HepG2 (cell line): ENCODE measurements at regions not wholly inside any gene's neighbourhood (a gene's known extent, or its start where the extent isn't known, plus 50 kb on each side); places are given as distances from the start of the nearest gene placed in this dataset.

ENCODE experiments used
- ATAC-seq: fragments of 200-7000 bp; cut with Tn5 transposase; 3 replicates; pipeline ENCODE4 v1.9.1; 2020; ENCODE audit warnings: mild to moderate bottlenecking, moderate library complexity
- BruUV-seq: library from RNA; stranded (reverse); fragments of 400-500 nt; replicated peaks from 2 replicates; lab custom pipeline; 2021; lab: Mats Ljungman, UMichigan
- CTCF ChIA-PET: fragments of 300-600 bp; formaldehyde crosslinking; extraction: SDS; loops from one replicate; lab custom pipeline; 2021; ENCODE audit warnings: low total read pairs, inconsistent platforms, low intra/inter-chr PET ratio; lab: Yijun Ruan, JAX
- POLR2A ChIA-PET: fragments of 350-600 bp; sonication (Branson Sonifier 250); formaldehyde crosslinking; loops from one replicate; lab custom pipeline; 2020; ENCODE audit warnings: antibody characterized with exemption, inconsistent platforms; lab: Yijun Ruan, JAX
- DNase-seq: peaks from one replicate; pipeline ENCODE4 v3.0.0-alpha.2; 2015; ENCODE audit warnings: low spot score
- FAIRE-seq: peaks from 3 replicates; lab custom pipeline; 2011; peaks lifted over from hg19 to GRCh38; lab: Jason Lieb, UNC
- H2AFZ ChIP-seq: one replicate; pipeline ENCODE4 v1.6.1; 2011; ENCODE audit warnings: low read length, inconsistent platforms
- H3K27ac ChIP-seq: fragments of 300-600 bp; 3 replicates; pipeline ENCODE4 v1.8.0; 2011; ENCODE audit warnings: mixed run types, mild to moderate bottlenecking, mixed read lengths, low read length, inconsistent platforms; ENCODE audit not compliant: insufficient read depth; ENCODE audit errors: extremely low read length
- H3K27me3 ChIP-seq, 2 experiments: fragments of 200-600 bp in 1 of 2; 2 replicates in 1 of 2; 3 replicates in 1 of 2; pipeline versions ENCODE4 v1.6.0 to v1.8.0; 2011; ENCODE audit warnings: low read length in 2 of 2, mild to moderate bottlenecking in 2 of 2, moderate library complexity in 2 of 2, inconsistent platforms in 1 of 2; ENCODE audit not compliant: insufficient read depth in 2 of 2, control insufficient read depth in 1 of 2
- H3K36me3 ChIP-seq, 2 experiments: fragments of 200-600 bp in 1 of 2; replicated peaks in 1 of 2; 2 replicates in 1 of 2; 3 replicates in 1 of 2; pipeline versions ENCODE4 v1.5.1 to v1.8.0; 2011; ENCODE audit warnings: low read length in 2 of 2, inconsistent platforms in 1 of 2; ENCODE audit not compliant: insufficient read depth in 2 of 2, control insufficient read depth in 1 of 2
- H3K4me1 ChIP-seq: 2 replicates; pipeline ENCODE4 v1.5.1; 2012; ENCODE audit warnings: low read length, inconsistent platforms; ENCODE audit not compliant: insufficient read depth
- H3K4me2 ChIP-seq: 2 replicates; pipeline ENCODE4 v1.6.0; 2011; ENCODE audit warnings: low read depth, low read length, inconsistent platforms
- H3K4me3 ChIP-seq, 3 experiments: fragments of 200-600 bp in 1 of 3; sonication (generic), shearing (Covaris generic) in 1 of 3; replicated peaks in 1 of 3; 2 replicates each; pipeline ENCODE4 v1.5.1; 2011 to 2016; ENCODE audit warnings: low read length in 3 of 3, inconsistent platforms in 2 of 3, low read depth in 2 of 3, mild to moderate bottlenecking in 2 of 3, control low read depth in 1 of 3, mixed read lengths in 1 of 3; ENCODE audit not compliant: insufficient read depth in 1 of 3
- H3K79me2 ChIP-seq: one replicate; pipeline ENCODE4 v1.6.1; 2011; ENCODE audit warnings: low read length, inconsistent platforms; ENCODE audit not compliant: insufficient read depth
- H3K9ac ChIP-seq: 2 replicates; pipeline ENCODE4 v1.6.0; 2011; ENCODE audit warnings: mild to moderate bottlenecking, low read depth, low read length, inconsistent platforms; ENCODE audit not compliant: insufficient read depth
- H3K9me3 ChIP-seq: 2 replicates; pipeline ENCODE4 v1.5.1; 2012; ENCODE audit warnings: mild to moderate bottlenecking, low read length
- H4K20me1 ChIP-seq: 2 replicates; pipeline ENCODE4 v1.6.0; 2011; ENCODE audit warnings: inconsistent platforms, mild to moderate bottlenecking, low read length, moderate library complexity; ENCODE audit not compliant: insufficient read depth
- AHR ChIP-seq: IDR thresholded peaks from 2 replicates; pipeline ENCODE4 v1.6.1; 2018; ENCODE audit warnings: missing genetic modification reagents, missing compliant biosample characterization
- HDAC1 ChIP-seq: sonication (generic); formaldehyde crosslinking; IDR thresholded peaks from 2 replicates; pipeline ENCODE4 v1.5.1; 2020; ENCODE audit warnings: mild to moderate bottlenecking, missing genetic modification reagents
- PHF8 ChIP-seq: sonication (generic); formaldehyde crosslinking; IDR thresholded peaks from 2 replicates; pipeline ENCODE4 v1.5.0; 2020; ENCODE audit warnings: missing genetic modification reagents
- SIN3B ChIP-seq: fragments of 150-350 bp; IDR thresholded peaks from 2 replicates; pipeline ENCODE4 v1.6.1; 2014; ENCODE audit warnings: low read length
- SP140L ChIP-seq: sonication (generic); formaldehyde crosslinking; IDR thresholded peaks from 2 replicates; pipeline ENCODE4 v1.4.0; 2020; ENCODE audit warnings: missing genetic modification reagents, borderline replicate concordance
- SP4 ChIP-seq: sonication (generic); formaldehyde crosslinking; IDR thresholded peaks from 2 replicates; pipeline ENCODE4 v1.8.1; 2023; ENCODE audit warnings: mild to moderate bottlenecking, missing genetic modification reagents
- STAT5B ChIP-seq: sonication (generic); formaldehyde crosslinking; IDR thresholded peaks from 2 replicates; pipeline ENCODE4 v1.4.0; 2020; ENCODE audit warnings: missing genetic modification reagents
- TOPORS ChIP-seq: sonication (generic); formaldehyde crosslinking; IDR thresholded peaks from 2 replicates; pipeline ENCODE4 v1.8.0; 2023; ENCODE audit warnings: mild to moderate bottlenecking, missing genetic modification reagents
- ZFP36 ChIP-seq: fragments of 150-350 bp; IDR thresholded peaks from 2 replicates; pipeline ENCODE4 v1.6.1; 2018; ENCODE audit warnings: borderline replicate concordance, low read length, low read depth; ENCODE audit not compliant: partially characterized antibody
- ZMAT5 ChIP-seq: sonication (generic); formaldehyde crosslinking; IDR thresholded peaks from 2 replicates; pipeline ENCODE4 v1.5.0; 2020; ENCODE audit warnings: mild to moderate bottlenecking, low read depth, missing genetic modification reagents, borderline replicate concordance
- ZNF280D ChIP-seq: sonication (generic); formaldehyde crosslinking; IDR thresholded peaks from 2 replicates; pipeline ENCODE4 v1.5.1; 2020; ENCODE audit warnings: mild to moderate bottlenecking, missing genetic modification reagents
- ZNF34 ChIP-seq: sonication (generic); formaldehyde crosslinking; IDR thresholded peaks from 2 replicates; pipeline ENCODE4 v1.4.0; 2020; ENCODE audit warnings: mild to moderate bottlenecking, missing genetic modification reagents, borderline replicate concordance
- ZNF740 ChIP-seq: sonication (generic); formaldehyde crosslinking; IDR thresholded peaks from 2 replicates; pipeline ENCODE4 v1.4.0; 2020; ENCODE audit warnings: missing genetic modification reagents
- ZNF749 ChIP-seq: sonication (generic); formaldehyde crosslinking; IDR thresholded peaks from 2 replicates; pipeline ENCODE4 v1.8.0; 2022; ENCODE audit warnings: mild to moderate bottlenecking, missing genetic modification reagents, moderate library complexity, borderline replicate concordance
- WGBS: methylation state at CpG from one replicate; pipeline ENCODE4 v1.1.6; 2017; ENCODE audit warnings: low lambda C conversion rate; 5-methylcytosine and 5-hydroxymethylcytosine counted together
- in situ Hi-C: cut with HindIII; loops from 2 replicates; pipeline ENCODE4 v1.10.0; 2017; ENCODE audit warnings: low pct_unique_long_range_greater_than_20kb; ENCODE audit not compliant: extremely low pct_ligation_motif_present
- intact Hi-C: fragments of 100-400 bp; cut with micrococcal nuclease; formaldehyde crosslinking; loops from one replicate; pipeline ENCODE4 v1.10.0; 2022; ENCODE audit not compliant: unreplicated experiment

GRCh38 chr3:20837676-20838302, 651.8 kb upstream of the SGO1 start:
- in situ Hi-C loops (no loop called here), intact Hi-C loops (no loop called here)
- ATAC-seq (no peak), DNase-seq (no peak), FAIRE-seq (no peak)
- Histone ChIP-seq H3K9ac (no peak overlapping the region), H3K27me3 (no peaks in the 10 kb centered on the region), H3K9me3 (peaks cover 84% of the 10 kb centered on the region), H2AFZ (no peak overlapping the region), H3K27ac (no peak overlapping the region), H3K79me2 (no peaks in the 10 kb centered on the region), H3K4me3 (no peak overlapping the region), H3K36me3 (no peaks in the 10 kb centered on the region), H3K4me2 (no peak overlapping the region), H3K4me1 (no peaks in the 10 kb centered on the region), H4K20me1 (no peaks in the 10 kb centered on the region)
- CTCF ChIA-PET = no interaction called here
- 2% methylated on average over 3 of the region's 3 CpGs for WGBS
- POLR2A ChIA-PET = no interaction called here
- TF ChIP-seq AHR (CRISPR knock-in tag) (no peak), ZNF749 (CRISPR knock-in tag) (no peak), ZMAT5 (CRISPR knock-in tag) (no peak), HDAC1 (no peak), ZFP36 (no peak), SP140L (CRISPR knock-in tag) (no peak), ZNF280D (CRISPR knock-in tag) (no peak), STAT5B (CRISPR knock-in tag) (no peak), TOPORS (no peak), ZNF34 (CRISPR knock-in tag) (no peak), ZNF740 (CRISPR knock-in tag) (no peak), SP4 (no peak), SIN3B (no peak), PHF8 (CRISPR knock-in tag) (no peak)
- TF ChIP-seq, all 625 proteins: peak for 0
- BruUV-seq = no TSS peak
